ENCODE measurements at regions not wholly inside any gene's neighbourhood (a gene's known extent, or its start where the extent isn't known, plus 50 kb on each side); places are given as distances from the start of the nearest gene placed in this dataset.

DNA sequence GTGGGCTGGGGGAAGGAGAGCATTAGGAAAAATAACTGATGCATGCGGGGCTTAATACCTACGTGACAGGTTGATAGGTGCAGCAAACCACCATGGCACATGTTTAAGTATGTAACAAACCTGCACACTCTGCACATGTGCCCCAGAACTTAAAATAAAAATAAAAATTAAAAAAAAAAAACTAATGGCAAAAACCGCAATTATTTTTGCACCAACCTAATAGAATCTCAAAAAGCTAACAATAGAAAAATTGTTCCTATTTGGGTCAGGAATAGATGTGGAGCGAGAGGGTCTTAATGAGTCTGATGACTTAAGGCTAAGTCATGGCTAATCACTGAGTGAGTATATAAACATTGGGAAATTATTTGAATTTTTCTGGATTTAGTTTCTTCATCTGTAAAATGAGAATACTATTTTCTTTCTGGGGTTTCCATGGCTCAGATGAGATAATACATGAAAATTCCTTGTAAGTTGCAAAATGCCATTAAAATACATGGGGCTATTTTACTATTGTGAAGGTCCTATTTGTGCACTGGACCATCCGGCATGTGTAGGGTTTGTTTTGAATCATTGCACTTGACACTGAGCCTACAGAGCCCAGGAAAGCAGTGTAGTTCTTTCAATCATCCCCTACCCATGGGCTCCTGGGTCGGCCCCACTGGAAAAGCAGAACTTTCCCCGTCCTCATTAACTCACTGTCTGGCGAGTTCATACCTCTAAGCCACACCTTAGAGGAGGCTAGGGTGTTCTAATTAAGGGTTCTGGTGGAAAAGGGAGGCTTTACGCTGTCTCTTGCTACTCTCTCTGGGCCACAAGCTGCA lies 164.1 kb upstream of the NTF3 start:
- TF ChIP-seq, protein P1, sequence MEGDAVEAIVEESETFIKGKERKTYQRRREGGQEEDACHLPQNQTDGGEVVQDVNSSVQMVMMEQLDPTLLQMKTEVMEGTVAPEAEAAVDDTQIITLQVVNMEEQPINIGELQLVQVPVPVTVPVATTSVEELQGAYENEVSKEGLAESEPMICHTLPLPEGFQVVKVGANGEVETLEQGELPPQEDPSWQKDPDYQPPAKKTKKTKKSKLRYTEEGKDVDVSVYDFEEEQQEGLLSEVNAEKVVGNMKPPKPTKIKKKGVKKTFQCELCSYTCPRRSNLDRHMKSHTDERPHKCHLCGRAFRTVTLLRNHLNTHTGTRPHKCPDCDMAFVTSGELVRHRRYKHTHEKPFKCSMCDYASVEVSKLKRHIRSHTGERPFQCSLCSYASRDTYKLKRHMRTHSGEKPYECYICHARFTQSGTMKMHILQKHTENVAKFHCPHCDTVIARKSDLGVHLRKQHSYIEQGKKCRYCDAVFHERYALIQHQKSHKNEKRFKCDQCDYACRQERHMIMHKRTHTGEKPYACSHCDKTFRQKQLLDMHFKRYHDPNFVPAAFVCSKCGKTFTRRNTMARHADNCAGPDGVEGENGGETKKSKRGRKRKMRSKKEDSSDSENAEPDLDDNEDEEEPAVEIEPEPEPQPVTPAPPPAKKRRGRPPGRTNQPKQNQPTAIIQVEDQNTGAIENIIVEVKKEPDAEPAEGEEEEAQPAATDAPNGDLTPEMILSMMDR (IDR thresholded peaks at IDR 0.05) = no peak
- TF ChIP-seq POLR2A (IDR thresholded peaks at IDR 0.05) = no peak
